GM11168 (cell line): ENCODE measurements at regions not wholly inside any gene's neighbourhood (a gene's known extent, or its start where the extent isn't known, plus 50 kb on each side); places are given as distances from the start of the nearest gene placed in this dataset.
"Not testable (repeated sequence)": the region's sequence is repeated elsewhere in the genome, so short reads cannot be mapped to it uniquely, and the experiment has no call there.

Experiments
- in situ Hi-C: fragments of 300-500 bp; cut with MboI; formaldehyde crosslinking; loops from one replicate; pipeline ENCODE4 v1.12.0; 2022; ENCODE audit warnings: low sequenced_read_pairs; ENCODE audit not compliant: unreplicated experiment

DNA sequence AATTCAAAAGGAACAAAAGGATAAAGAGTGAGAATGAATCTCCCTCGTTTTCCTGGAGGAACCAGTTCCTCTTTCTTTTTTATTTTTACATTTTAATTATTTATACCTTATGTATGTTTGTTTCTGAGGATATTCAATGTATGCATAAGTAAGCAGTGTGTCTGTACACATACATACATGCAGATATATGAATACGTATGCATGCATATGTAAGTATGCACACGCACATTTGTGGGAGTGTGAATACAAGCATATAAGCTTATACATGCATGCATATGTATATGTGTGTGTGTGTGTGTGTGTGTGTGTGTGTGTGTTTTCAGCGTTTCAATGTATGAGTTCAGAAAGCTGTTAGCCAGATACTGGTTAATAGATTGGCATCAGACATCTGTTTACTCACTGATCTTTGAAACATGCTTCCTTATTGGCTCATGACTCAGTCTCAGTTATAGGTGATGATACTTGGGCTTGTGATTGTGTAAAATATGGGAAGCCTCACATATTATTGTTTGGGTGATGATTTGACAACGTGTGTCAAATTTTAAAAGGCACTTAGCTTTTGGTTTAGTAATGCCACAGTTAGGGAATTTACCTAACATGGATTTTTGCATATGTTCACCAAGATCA is 279.7 kb upstream of the TRIB2 start:
- in situ Hi-C loops = no loop called here

DNA sequence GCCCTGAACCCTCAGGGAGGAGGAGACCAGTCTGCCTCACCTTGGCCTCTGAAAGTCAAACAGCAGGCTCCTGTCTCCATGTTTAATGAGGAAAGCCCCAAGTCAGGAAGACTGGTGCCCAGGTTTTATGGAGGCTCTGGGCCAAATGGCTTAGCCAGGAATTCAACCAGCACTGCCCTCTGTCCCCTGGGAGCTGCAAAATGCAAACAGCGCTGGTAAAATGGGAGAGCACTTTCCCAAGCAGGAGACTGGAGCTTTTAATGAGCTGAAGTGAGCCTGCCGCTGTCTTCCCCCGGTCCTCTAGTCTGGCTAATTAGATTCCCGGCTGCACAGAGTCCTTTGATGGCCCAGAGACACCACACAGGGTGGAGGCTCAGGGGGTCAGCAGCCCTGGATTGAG is 276.0 kb upstream of the TRIB2 start:
- in situ Hi-C loops = no loop called here

DNA sequence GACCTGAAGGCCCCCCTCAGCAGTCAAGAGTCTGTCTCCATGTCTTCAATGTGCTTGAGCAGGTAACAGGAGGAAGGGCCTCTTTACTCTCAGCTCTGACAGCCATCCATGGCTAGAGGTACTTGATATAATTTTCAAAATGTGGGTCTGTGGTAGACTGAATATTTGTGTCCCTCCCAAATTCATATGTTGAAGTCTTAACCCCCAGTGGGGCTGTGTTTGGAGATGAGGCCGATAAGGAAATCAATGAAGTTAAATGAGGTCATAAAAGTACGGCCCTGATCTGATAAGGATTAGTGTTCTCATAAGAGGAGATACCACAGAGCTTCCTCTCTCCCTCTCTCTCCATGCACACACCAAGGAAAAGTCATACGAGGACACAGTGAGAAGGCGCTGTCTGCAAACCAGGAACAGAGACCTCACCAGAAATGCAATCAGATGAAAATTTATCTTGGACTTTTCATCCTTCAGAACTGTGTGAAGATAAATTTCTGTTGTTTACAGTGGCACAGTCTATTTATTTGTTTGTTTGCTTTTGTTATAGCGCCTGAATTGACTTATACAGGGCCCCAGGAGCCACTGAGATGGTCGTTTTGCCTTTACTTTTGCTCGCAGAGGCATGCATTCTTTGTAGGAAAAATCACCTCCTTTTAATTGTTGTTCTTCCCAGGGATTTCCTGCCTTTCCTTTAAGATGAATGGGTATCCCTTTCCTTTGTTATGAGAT is 274.8 kb upstream of the TRIB2 start:
- in situ Hi-C loops = no loop called here

DNA sequence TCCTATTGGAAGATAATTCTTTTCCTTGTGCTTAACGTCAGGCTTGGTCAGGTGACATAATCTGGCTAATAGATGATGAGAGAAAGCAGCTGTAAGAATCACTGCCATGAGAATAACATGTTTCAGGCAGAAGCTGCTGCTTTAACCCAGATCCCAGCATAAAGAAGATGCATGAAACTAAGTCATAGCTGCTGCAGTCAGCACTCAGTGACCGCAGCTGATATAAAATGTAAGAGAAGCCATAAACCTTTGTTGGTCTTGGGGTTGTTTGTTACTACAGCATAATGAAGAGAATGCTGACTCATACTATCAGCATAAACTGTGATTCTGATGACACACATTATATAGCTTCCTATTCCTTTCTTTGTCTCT is 274.3 kb upstream of the TRIB2 start:
- in situ Hi-C loops = no loop called here

DNA sequence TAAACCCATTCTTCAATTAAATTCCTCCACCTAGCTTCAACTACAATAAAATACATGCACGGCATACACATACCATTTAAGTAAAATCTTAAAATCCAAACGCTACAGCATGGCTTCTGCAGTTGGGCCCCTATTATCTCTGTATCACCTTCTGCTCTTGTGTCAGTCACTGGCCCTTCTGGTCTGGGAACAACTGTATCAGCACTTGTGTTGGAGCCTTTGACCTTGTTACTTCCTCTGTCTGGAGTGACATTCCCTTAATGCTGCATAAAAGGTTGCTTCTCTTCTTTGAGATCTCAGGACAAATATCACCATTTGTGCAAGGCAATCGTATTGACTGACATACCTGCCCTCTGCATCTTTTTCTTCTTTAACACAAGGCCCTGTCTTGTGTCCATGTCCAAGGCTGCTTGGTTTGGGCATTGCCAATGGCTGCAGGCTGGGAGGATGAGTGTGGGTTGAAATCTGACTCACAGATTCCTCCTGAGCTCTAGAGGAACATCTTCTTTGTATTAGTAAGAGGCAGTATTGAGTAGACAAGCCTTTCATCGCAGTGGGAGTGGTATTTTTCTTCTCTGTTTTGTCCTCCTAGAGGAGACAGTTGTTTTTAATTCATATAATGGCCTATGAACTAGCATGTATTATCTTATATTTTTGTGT is 267.8 kb upstream of the TRIB2 start:
- in situ Hi-C loops = no loop called here

DNA sequence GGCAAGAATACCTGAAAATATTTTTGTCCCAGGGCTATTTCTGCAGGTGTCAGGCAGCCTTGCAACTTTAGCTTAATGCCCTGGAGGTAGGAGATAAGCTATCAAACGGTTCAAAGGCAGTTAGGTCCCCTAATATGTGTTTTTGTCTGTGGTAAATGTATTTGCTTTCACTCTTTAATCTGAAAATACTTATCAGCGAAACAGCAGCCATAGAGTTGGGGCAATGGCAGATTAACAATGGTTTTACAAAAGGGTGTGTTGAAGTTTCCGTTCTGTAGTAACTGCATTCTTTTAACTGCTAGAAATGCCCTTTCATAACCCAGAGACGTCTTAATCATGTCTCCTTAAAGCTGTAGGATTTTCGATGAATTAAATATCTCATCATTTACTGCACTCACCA is 265.0 kb upstream of the TRIB2 start:
- in situ Hi-C loops = no loop called here

DNA sequence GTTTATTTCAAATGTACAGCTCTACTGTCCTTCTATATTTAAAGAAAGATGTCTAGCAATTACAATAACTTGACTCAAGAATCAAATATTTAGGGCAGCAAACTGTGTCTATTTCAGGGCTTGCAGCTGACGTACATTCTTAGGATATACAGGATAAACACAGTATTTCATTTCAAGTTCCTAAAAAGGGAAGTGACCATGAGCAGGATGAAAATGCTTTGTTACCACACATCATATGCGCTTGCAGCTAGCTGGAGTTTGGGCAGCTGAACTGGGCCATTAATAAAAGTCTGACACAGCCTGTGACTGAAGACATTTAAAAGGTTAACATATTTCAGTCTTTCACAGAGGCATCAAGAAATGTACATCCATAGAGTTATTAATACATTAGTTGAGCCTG is 264.6 kb upstream of the TRIB2 start:
- in situ Hi-C loops = no loop called here

DNA sequence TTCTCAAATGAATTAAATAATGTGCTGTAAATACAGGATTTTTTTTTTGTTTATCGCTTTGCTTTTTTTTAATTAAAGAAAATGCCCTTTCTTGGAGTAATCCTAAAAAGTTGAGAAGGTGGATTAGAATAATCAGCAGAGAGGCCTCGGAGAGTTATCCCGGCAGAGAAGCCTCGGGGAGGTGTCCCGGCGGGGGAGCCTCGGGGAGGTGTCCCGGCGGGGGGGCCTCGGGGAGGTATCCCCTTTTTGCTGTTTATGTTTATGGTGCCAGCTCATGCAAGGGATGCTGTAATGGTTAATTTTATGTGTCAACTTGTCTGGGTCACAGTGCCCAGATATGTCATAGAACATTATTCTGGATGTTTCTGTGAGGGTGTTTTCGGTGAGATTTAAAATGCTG is 263.0 kb upstream of the TRIB2 start:
- in situ Hi-C loops = no loop called here

DNA sequence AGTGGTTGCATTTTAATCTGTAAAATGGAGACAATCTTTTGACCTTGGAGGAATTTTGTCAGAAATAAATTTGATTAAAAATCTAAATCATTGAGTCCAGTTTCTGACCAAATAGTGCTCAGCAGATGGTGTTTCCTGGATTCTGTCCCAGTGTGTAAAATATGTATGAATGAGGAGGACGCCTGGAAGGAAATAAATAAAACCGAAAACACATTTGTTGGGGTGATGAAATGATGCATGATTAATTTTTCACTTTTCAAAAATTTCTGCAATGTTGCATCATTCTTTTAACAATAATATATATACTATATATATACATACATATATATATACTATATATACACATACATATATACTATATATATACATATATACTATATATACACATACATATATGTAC is 261.1 kb upstream of the TRIB2 start:
- in situ Hi-C loops = no loop called here

DNA sequence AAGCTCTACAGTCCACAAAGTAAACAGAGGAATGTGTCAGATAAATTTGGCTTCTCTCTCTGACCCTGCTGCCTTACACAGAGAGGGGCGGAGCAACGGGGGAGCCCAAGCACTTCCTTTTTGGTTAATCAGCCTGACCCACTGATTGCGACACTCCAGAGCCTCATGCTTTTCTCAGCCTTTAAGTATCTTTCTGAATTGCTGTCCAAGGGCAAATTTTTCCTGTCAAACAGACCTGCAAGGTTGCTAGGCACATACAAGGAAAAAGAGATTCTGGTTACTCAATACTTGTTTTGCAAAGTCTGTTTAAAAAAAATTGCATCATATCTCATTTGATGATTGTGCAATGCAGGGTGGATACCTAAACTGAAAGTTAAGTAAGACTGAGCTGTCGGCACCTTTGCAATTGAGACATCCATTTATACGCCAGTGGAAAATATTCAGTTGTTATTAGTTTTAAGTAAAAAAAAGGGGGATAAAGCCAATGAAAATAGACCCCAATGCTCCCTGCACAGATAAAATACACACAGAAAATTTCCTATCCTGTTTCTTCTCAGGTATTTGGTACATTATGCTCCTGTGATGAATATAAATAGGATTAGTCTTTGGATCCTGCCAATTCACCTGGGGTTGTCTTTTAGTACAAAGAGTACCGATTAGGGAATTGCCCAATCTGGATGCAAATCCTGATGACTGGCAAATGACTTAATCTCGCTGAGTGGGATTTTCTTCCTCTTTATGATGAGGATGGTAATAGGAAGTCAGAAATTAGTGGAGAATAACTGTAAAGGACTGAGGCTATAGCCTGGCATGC is 260.2 kb upstream of the TRIB2 start:
- in situ Hi-C loops = no loop called here

DNA sequence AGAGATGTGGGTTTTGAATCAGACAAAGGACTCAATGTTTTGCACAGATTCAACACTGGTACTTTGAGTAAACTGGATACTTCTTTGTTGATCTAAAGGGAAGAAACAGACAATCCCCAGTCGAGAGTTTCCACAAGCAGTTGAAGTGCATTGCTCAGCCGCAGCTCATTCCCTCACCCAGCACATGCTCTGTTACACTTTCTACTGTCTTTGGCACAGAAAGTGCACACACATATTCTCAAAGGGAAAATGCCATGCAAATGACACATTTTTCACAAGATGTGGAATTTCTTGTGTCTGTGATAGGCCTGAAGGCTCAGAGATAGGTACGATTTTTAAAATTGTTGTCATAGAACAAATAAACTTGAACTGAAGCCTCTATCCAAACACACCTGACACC is 258.9 kb upstream of the TRIB2 start:
- in situ Hi-C loops = no loop called here

DNA sequence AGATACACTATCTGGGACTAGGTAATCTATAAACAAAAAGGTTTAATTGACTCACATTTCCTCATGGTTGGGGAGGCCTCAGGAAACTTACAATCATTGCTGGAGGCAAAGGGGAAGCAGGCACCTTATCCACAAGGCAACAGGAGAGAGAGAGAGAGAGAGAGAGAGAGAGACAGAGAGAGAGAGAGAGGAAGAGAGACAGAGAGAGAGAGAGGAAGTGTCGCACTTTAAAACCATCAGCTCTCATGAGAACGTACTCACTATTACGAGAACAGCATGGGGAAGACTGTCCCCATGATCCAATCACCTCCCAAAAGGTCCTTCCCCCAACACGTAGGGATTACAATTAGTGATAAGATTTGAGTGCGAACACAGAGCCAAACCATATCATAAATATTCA is 253.5 kb upstream of the TRIB2 start:
- in situ Hi-C loops = no loop called here

DNA sequence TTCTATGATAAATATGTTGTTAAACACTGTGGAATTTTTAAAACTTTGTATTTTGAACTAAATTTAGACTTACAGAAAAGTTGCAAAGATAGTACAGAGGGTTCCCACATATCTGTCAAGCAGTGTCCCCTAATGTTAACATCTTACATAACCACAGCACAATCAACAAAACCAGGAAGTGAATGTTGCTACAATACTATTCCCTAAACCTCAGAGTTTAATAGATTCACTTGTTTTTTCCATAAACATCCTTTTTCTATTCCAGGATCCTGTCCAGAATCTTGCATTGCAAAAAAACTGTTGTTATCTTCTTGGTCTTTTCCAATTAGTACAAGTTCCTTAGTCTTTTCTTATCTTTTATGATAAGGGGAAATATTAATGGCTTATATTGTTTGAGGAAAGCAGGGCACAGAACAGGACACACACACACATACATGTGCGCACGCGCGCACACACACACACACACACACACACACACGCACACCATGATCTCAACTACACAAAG is 251.1 kb upstream of the TRIB2 start:
- in situ Hi-C loops = no loop called here

DNA sequence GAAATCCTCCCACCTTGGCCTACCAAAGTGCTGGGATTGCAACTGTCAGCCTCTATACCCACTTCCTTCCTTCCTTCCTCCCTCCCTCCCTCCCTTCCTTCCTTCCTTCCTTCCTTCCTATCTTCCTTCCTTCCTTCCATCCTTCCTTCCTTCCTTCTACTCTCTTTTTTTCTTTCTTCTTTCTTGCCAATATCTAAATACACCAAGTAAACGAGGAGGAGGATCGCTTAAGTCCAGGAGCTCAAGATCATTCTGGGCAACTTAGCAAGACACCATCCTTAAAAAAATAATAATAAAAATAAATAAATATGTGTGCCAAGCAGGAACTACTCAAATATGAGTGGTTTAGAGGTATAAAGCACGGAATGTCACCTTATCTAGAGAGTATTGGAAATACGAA is 249.4 kb upstream of the TRIB2 start:
- in situ Hi-C loops = no loop called here

DNA sequence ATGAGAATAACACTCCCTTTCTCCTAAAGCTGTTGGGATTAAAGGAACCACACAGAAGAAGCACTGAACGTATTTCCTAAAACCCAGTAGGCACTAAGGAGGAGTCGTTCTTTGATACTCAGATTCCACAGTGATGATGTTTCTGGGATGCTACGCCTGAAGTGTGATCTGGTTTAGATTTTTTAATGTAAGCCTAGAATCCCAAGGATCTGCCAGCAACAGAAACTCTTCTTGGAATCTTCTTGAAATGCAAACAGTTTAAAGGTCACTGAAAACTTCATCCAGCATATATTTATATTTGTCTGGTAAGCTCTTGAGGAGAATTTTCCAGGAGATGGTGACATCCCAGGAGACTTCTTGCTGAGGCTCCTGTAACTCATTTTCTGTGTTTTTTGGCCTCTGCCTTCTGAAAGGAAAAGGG is 247.6 kb upstream of the TRIB2 start:
- in situ Hi-C loops = no loop called here

DNA sequence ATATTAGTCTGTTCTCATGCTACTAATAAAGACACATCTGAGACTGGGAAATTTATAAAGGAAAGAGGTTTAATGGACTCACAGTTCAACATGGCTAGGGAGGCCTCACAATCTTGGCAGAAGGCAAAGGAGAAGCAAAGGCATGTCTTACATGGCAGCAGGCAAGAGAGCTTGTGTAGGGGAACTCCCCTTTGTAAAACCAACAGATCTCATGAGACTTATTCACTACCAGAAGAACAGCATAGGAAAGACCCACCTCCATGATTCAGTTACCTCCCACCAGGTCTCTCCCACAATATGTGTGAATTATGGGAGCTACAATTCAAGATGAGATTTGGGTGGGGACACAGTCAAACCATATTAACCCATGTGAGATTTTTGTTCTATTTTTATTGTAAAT is 244.5 kb upstream of the TRIB2 start:
- in situ Hi-C loops = not testable (repeated sequence)

DNA sequence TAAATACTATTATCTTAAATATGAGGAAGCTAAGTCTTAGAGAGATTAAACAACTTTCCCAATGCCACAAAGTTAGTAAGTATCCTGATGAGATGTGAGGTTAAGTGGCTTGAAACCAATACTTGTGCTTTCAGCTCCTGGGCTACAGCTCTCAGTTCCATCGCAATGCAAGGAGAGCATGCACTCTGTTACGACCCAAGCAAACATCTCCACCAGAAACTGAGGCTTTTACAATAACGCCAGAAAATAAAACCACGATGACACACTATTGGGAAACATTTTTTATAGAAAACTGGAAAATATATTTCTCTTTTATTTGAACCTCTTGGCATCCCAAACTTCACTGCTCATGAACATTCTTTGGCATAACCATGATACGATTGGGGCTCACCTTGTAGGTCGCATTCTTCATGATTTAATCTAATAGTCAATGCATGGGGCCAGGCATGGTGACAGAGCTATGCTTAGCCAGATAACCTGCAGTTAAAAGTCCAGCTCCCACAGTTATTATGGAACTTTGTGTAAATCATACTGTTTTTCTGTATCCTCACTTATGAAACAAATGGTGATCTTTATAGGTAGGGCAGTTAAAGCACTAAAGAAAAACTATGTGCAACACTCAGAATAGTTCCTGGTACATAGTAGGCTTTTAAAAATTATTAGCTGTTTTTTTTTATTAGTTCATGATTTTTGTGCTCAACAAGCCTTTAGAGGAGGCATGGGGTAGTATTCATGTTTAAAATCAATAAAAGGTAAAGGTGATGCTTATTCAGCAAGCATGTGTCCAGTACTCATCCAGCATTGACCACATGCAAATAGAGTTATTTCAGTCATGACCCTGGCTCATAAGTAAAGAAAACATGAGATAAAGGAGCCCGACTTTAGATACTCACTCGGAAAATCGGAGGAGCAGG is 238.3 kb upstream of the TRIB2 start:
- in situ Hi-C loops = no loop called here

DNA sequence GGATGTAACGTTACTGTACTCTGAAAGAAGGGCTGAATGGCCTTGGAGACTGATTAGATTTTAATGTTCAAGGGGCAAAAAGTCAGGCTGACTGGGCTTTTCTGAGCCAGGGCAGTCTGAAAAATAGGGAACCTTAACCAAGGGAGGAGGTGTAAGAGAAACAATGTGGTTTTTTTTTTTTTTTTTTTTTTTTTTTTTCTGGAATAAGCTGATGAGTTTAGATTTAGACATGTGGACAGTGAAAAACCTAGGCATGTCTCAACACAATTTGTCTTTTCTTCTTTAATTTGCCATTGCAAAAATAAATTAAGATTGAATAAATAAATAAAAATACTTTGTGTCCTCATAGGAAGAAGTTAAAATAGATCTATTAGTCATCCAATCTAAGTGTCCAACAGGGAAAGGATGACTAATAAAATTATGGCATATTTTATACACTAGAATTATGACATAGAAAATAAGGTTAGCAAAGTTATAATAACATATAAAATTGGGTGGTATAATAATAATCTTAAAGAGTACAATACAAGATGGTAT is 237.6 kb upstream of the TRIB2 start:
- in situ Hi-C loops = no loop called here

DNA sequence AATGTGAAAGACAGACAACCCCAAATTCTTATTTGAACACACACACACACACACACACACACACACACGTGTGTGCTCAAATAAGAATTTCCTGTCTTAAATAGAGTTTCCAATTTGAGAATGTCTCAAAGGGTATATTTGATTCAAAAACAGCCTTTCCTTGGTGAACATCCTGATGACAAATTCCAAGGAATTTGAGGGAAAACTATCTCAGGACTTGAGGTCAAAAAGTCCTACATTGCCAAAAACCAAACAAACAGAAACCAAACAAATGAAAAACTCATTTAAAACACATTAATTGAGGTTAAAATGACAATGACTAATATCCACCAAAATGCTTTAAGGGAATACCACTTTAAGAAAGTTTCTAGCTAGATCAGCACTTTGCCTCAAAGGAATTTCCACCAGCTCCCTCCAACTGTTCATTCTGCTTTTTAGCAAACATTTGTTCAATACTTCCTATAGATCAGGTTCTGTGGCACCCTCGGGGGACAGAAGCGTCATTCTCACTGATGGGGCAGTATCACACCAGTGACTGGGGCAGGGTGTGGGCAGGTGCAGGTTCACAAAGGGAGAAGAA is 232.1 kb upstream of the TRIB2 start:
- in situ Hi-C loops = no loop called here
